Keratinocyte (primary cell): ENCODE measurements at regions not wholly inside any gene's neighbourhood (a gene's known extent, or its start where the extent isn't known, plus 50 kb on each side); places are given as distances from the start of the nearest gene placed in this dataset.
A peak's percentile ranks its signal among the peaks of the same experiment; 100 is the strongest.

Experiments used
- DNase-seq: peaks from one replicate; pipeline ENCODE4 v3.0.0-alpha.2; 2011; ENCODE audit warnings: low read depth, missing footprints, low spot score
- FAIRE-seq: peaks from 2 replicates; lab custom pipeline; 2011; peaks lifted over from hg19 to GRCh38; lab: Jason Lieb, UNC
- H2AFZ ChIP-seq: 2 replicates; pipeline ENCODE4 v1.6.0; 2012; ENCODE audit warnings: low read length, control low read depth, inconsistent platforms; ENCODE audit not compliant: control insufficient read depth
- H3K27ac ChIP-seq: 2 replicates; pipeline ENCODE4 v1.5.1; 2011; ENCODE audit warnings: low read length; ENCODE audit not compliant: control insufficient read depth, insufficient read depth
- H3K27me3 ChIP-seq: 3 replicates; pipeline ENCODE4 v1.6.0; 2011; ENCODE audit warnings: low read length; ENCODE audit not compliant: control insufficient read depth, insufficient read depth; ENCODE audit errors: extremely low read depth
- H3K36me3 ChIP-seq, 2 experiments: 2 replicates in 1 of 2; 3 replicates in 1 of 2; pipeline ENCODE4 v1.5.1; 2011; ENCODE audit warnings: low read length in 2 of 2, mild to moderate bottlenecking in 1 of 2; ENCODE audit not compliant: control insufficient read depth in 2 of 2, insufficient read depth in 2 of 2; ENCODE audit errors: extremely low read depth in 1 of 2
- H3K4me1 ChIP-seq: 3 replicates; pipeline ENCODE4 v1.5.1; 2011; ENCODE audit warnings: low read length; ENCODE audit not compliant: control insufficient read depth, insufficient read depth; ENCODE audit errors: extremely low read depth
- H3K4me2 ChIP-seq: 3 replicates; pipeline ENCODE4 v1.6.0; 2011; ENCODE audit warnings: low read depth, low read length; ENCODE audit not compliant: control insufficient read depth, insufficient read depth; ENCODE audit errors: extremely low read depth
- H3K4me3 ChIP-seq, 3 experiments: fragments of 200-600 bp in 1 of 3; sonication (generic) in 1 of 3; 2 replicates in 2 of 3; 3 replicates in 1 of 3; pipeline ENCODE4 v1.5.1; 2011 to 2016; ENCODE audit warnings: low read length in 3 of 3, mild to moderate bottlenecking in 3 of 3, control low read depth in 2 of 3, inconsistent platforms in 1 of 3, low read depth in 1 of 3, mixed read lengths in 1 of 3, mixed run types in 1 of 3, moderate library complexity in 1 of 3; ENCODE audit not compliant: control insufficient read depth in 2 of 3, insufficient read depth in 2 of 3; ENCODE audit errors: extremely low read depth in 1 of 3
- H3K79me2 ChIP-seq: 2 replicates; pipeline ENCODE4 v1.6.0; 2012; ENCODE audit warnings: low read length; ENCODE audit not compliant: control insufficient read depth, insufficient read depth
- H3K9ac ChIP-seq: 3 replicates; pipeline ENCODE4 v1.6.0; 2011; ENCODE audit warnings: low read length; ENCODE audit not compliant: control insufficient read depth, insufficient read depth; ENCODE audit errors: extremely low read depth
- H3K9me1 ChIP-seq: 3 replicates; pipeline ENCODE4 v1.6.0; 2011; ENCODE audit warnings: low read length; ENCODE audit not compliant: control insufficient read depth, insufficient read depth; ENCODE audit errors: extremely low read depth
- H3K9me3 ChIP-seq: 2 replicates; pipeline ENCODE4 v1.5.1; 2012; ENCODE audit warnings: low read depth, low read length; ENCODE audit not compliant: control insufficient read depth
- H4K20me1 ChIP-seq: 3 replicates; pipeline ENCODE4 v1.6.0; 2011; ENCODE audit warnings: low read length; ENCODE audit not compliant: control insufficient read depth, insufficient read depth; ENCODE audit errors: extremely low read depth
- CTCF ChIP-seq, 3 experiments: IDR thresholded peaks in 1 of 3; conservative IDR thresholded peaks in 1 of 3; optimal IDR thresholded peaks in 1 of 3; 2 replicates in 2 of 3; 3 replicates in 1 of 3; pipeline versions ENCODE3 to v1.5.1; 2011; ENCODE audit warnings: low read length in 3 of 3, mild to moderate bottlenecking in 3 of 3, moderate library complexity in 2 of 3, control low read depth in 1 of 3, inconsistent platforms in 1 of 3; ENCODE audit not compliant: insufficient read depth in 2 of 3; ENCODE audit errors: extremely low read depth in 1 of 3
- EZH2 ChIP-seq: IDR thresholded peaks from one replicate; pipeline ENCODE4 v1.6.1; 2012; ENCODE audit warnings: inconsistent platforms, mild to moderate bottlenecking, low read length, moderate library complexity
- dilution Hi-C: fragments of 300-500 bp; cut with MboI; formaldehyde crosslinking; loops from one replicate; pipeline ENCODE4 v1.7.0; 2020; ENCODE audit warnings: low sequenced_read_pairs; ENCODE audit not compliant: extremely low pct_ligation_motif_present

GRCh38 chr6:10276106-10276505 lies 138.8 kb downstream of the TFAP2A start:
- Histone ChIP-seq H3K9me1 (no peaks in the 10 kb centered on the region), H3K4me3 (no peak overlapping the region), H3K4me1 (peaks cover 23% of the 10 kb centered on the region), H3K27me3 (no peaks in the 10 kb centered on the region), H4K20me1 (no peaks in the 10 kb centered on the region), H3K27ac (peak overlapping the region; percentile 23), H3K36me3 (no peaks in the 10 kb centered on the region), H3K9ac (no peak overlapping the region), H3K79me2 (no peaks in the 10 kb centered on the region), H3K9me3 (no peaks in the 10 kb centered on the region), H3K4me2 (no peak overlapping the region), H2AFZ (peak overlapping the region; percentile 47)
- TF ChIP-seq EZH2 (no peak), CTCF (optimal IDR thresholded peaks at IDR 0.05 in 1 of 3, IDR thresholded peaks at IDR 0.05 in 1 of 3, conservative IDR thresholded peaks at IDR 0.05 in 1 of 3; ENCODE audit: extremely low read depth in 1 of 3, insufficient read depth in 2 of 3, low read length in 3 of 3) (no peak)
- dilution Hi-C loops = no loop called here
- peak; percentile 90 for FAIRE-seq
- no peak for DNase-seq

GRCh38 chr6:10272591-10272990 lies 142.3 kb downstream of the TFAP2A start:
- Histone ChIP-seq H3K27me3 (no peaks in the 10 kb centered on the region), H3K4me1 (peaks cover 31% of the 10 kb centered on the region), H3K79me2 (no peaks in the 10 kb centered on the region), H4K20me1 (no peaks in the 10 kb centered on the region), H3K9me3 (no peaks in the 10 kb centered on the region), H3K4me2 (no peak overlapping the region), H3K27ac (no peak overlapping the region), H3K36me3 (no peaks in the 10 kb centered on the region), H3K4me3 (no peak overlapping the region), H3K9me1 (no peaks in the 10 kb centered on the region), H3K9ac (no peak overlapping the region), H2AFZ (peak overlapping the region; percentile 50)
- FAIRE-seq (peak; percentile 26), DNase-seq (no peak)
- dilution Hi-C loops = no loop called here
- TF ChIP-seq EZH2 = no peak

GRCh38 chr6:10271982-10272381 lies 142.9 kb downstream of the TFAP2A start:
- no peaks in the 10 kb centered on the region for H3K27me3 ChIP-seq

More at GRCh38 chr6:10271982-10272381, 142.9 kb downstream of the TFAP2A start:
- Histone ChIP-seq H2AFZ (peak overlapping the region; percentile 59), H3K79me2 (no peaks in the 10 kb centered on the region), H3K9ac (no peak overlapping the region), H3K4me1 (peaks cover 31% of the 10 kb centered on the region), H3K36me3 (no peaks in the 10 kb centered on the region), H3K9me1 (no peaks in the 10 kb centered on the region), H3K4me2 (no peak overlapping the region), H3K9me3 (no peaks in the 10 kb centered on the region), H3K27ac (no peak overlapping the region), H3K4me3 (no peak overlapping the region), H4K20me1 (no peaks in the 10 kb centered on the region)
- dilution Hi-C loops = no loop called here
- DNase-seq (no peak), FAIRE-seq (peak; percentile 79)
- no peak for TF ChIP-seq EZH2
- TF ChIP-seq CTCF (optimal IDR thresholded peaks at IDR 0.05 in 1 of 3, IDR thresholded peaks at IDR 0.05 in 1 of 3, conservative IDR thresholded peaks at IDR 0.05 in 1 of 3; ENCODE audit: extremely low read depth in 1 of 3, insufficient read depth in 2 of 3, low read length in 3 of 3) = no peak
